ENCODE measurements at regions not wholly inside any gene's neighbourhood (a gene's known extent, or its start where the extent isn't known, plus 50 kb on each side); places are given as distances from the start of the nearest gene placed in this dataset.
"Not testable (repeated sequence)": the region's sequence is repeated elsewhere in the genome, so short reads cannot be mapped to it uniquely, and the experiment has no call there.

- no peak for TF ChIP-seq CTCF (IDR thresholded peaks at IDR 0.05; ENCODE audit: insufficient read depth, missing control alignments)
- no peak for DNase-seq (ENCODE audit: insufficient read length, low spot score)
- no peak for FAIRE-seq
Observed at GRCh38 chr6:22126910-22127309, 169.9 kb downstream of the PRL start.

GRCh38 chr6:22129751-22130150 lies 167.1 kb downstream of the PRL start:
- no peak for FAIRE-seq
- TF ChIP-seq CTCF (IDR thresholded peaks at IDR 0.05; ENCODE audit: insufficient read depth, missing control alignments) = no peak
- DNase-seq (ENCODE audit: insufficient read length, low spot score) = no peak

GRCh38 chr6:22132656-22133055 lies 164.2 kb downstream of the PRL start:
- FAIRE-seq (no peak), DNase-seq (ENCODE audit: insufficient read length, low spot score) (no peak)
- no peak for TF ChIP-seq CTCF (IDR thresholded peaks at IDR 0.05; ENCODE audit: insufficient read depth, missing control alignments)

GRCh38 chr6:22133357-22133756 lies 163.5 kb downstream of the PRL start:
- DNase-seq (ENCODE audit: insufficient read length, low spot score) = no peak
- no peak for FAIRE-seq
- TF ChIP-seq CTCF (IDR thresholded peaks at IDR 0.05; ENCODE audit: insufficient read depth, missing control alignments) = no peak

GRCh38 chr6:22134308-22134707 lies 162.5 kb downstream of the PRL start:
- DNase-seq (ENCODE audit: insufficient read length, low spot score) (no peak), FAIRE-seq (no peak)
- TF ChIP-seq CTCF (IDR thresholded peaks at IDR 0.05; ENCODE audit: insufficient read depth, missing control alignments) = no peak

GRCh38 chr6:22135395-22135794 lies 161.4 kb downstream of the PRL start:
- no peak for TF ChIP-seq CTCF (IDR thresholded peaks at IDR 0.05; ENCODE audit: insufficient read depth, missing control alignments)
- no peak for DNase-seq (ENCODE audit: insufficient read length, low spot score)
- no peak for FAIRE-seq

- FAIRE-seq; DNase-seq (ENCODE audit: insufficient read length, low spot score): not testable (repeated sequence)
Observed at GRCh38 chr6:22140736-22141135, 156.1 kb downstream of the PRL start.

- FAIRE-seq = no peak
- TF ChIP-seq CTCF (IDR thresholded peaks at IDR 0.05; ENCODE audit: insufficient read depth, missing control alignments) = no peak
- DNase-seq (ENCODE audit: insufficient read length, low spot score) = no peak
Observed at GRCh38 chr6:22141241-22141745, 155.5 kb downstream of the PRL start.
